PC-9 (cell line): ENCODE measurements at regions not wholly inside any gene's neighbourhood (a gene's known extent, or its start where the extent isn't known, plus 50 kb on each side); places are given as distances from the start of the nearest gene placed in this dataset.

Experiments
- BruUV-seq: library from RNA; stranded (reverse); fragments of 400-500 nt; replicated peaks from 2 replicates; lab custom pipeline; 2021; lab: Mats Ljungman, UMichigan
- CTCF ChIA-PET: fragments of 300-600 bp; sonication (Branson Sonifier 250); formaldehyde crosslinking; loops from one replicate; lab custom pipeline; 2022; ENCODE audit warnings: antibody characterized with exemption; lab: Charles Lee
- POLR2A ChIA-PET: fragments of 300-600 bp; sonication (Branson Sonifier 250); formaldehyde crosslinking; loops from one replicate; lab custom pipeline; 2022; ENCODE audit warnings: antibody characterized with exemption; ENCODE audit not compliant: unreplicated experiment; lab: Charles Lee
- DNase-seq, 2 experiments: peaks; one replicate each; pipeline versions ENCODE4 v3.0.0 to v3.0.0-alpha.2; 2015 to 2022; ENCODE audit warnings: mixed read lengths in 1 of 2
- H2AFZ ChIP-seq: fragments of 200-600 bp; sonication (generic); 2 replicates; pipeline ENCODE4 v1.8.1; 2017; ENCODE audit warnings: antibody characterized with exemption
- H3F3A ChIP-seq: fragments of 200-600 bp; sonication (generic); 2 replicates; pipeline ENCODE4 v1.8.1; 2017; ENCODE audit warnings: antibody characterized with exemption, mild to moderate bottlenecking, low read depth; ENCODE audit not compliant: insufficient read depth
- H3K27ac ChIP-seq: fragments of 200-600 bp; sonication (generic); 2 replicates; pipeline ENCODE4 v1.6.1; 2016; ENCODE audit warnings: mixed run types
- H3K27me3 ChIP-seq: fragments of 200-600 bp; sonication (generic); 2 replicates; pipeline ENCODE4 v1.6.1; 2016; ENCODE audit warnings: low read depth, mixed run types; ENCODE audit not compliant: insufficient read depth
- H3K36me3 ChIP-seq: fragments of 200-600 bp; sonication (generic); 2 replicates; pipeline ENCODE4 v1.6.1; 2016; ENCODE audit warnings: low read depth, mixed run types
- H3K4me1 ChIP-seq: fragments of 200-600 bp; sonication (generic); replicated peaks from 2 replicates; pipeline ENCODE4 v1.6.1; 2016; ENCODE audit warnings: mixed run types; ENCODE audit not compliant: insufficient read depth
- H3K4me2 ChIP-seq: fragments of 200-600 bp; sonication (generic); 2 replicates; pipeline ENCODE4 v1.6.1; 2017; ENCODE audit warnings: mixed run types
- H3K4me3 ChIP-seq: fragments of 200-600 bp; sonication (generic); 2 replicates; pipeline ENCODE4 v1.6.1; 2016; ENCODE audit warnings: mixed run types
- H3K79me2 ChIP-seq: fragments of 200-600 bp; sonication (generic); 2 replicates; pipeline ENCODE4 v1.6.1; 2017; ENCODE audit warnings: low read depth, mixed run types
- H3K9me2 ChIP-seq: fragments of 200-600 bp; sonication (generic); 2 replicates; pipeline ENCODE4 v1.8.1; 2017; ENCODE audit warnings: mild to moderate bottlenecking; ENCODE audit not compliant: insufficient read depth
- H3K9me3 ChIP-seq: fragments of 200-600 bp; sonication (generic); 2 replicates; pipeline ENCODE4 v1.8.1; 2016; ENCODE audit warnings: low read depth; ENCODE audit not compliant: insufficient read depth
- H4K20me1 ChIP-seq: fragments of 200-600 bp; sonication (generic); 2 replicates; pipeline ENCODE4 v1.8.1; 2017; ENCODE audit not compliant: insufficient read depth
- EZH2 ChIP-seq: fragments of 200-600 bp; sonication (generic); IDR thresholded peaks from 2 replicates; pipeline ENCODE4 v1.8.0; 2017; ENCODE audit warnings: antibody characterized with exemption, low read depth
- intact Hi-C: fragments of 100-400 bp; cut with micrococcal nuclease; formaldehyde crosslinking; loops from one replicate; pipeline ENCODE4 v1.10.0; 2022; ENCODE audit not compliant: unreplicated experiment
- TF ChIP-seq, protein P1 (sequence below): fragments of 200-600 bp; sonication (generic); conservative IDR thresholded peaks from 2 replicates; pipeline ENCODE4 v1.6.1; 2017; ENCODE audit warnings: mixed run types, antibody characterized with exemption, mild to moderate bottlenecking, moderate library complexity

DNA sequence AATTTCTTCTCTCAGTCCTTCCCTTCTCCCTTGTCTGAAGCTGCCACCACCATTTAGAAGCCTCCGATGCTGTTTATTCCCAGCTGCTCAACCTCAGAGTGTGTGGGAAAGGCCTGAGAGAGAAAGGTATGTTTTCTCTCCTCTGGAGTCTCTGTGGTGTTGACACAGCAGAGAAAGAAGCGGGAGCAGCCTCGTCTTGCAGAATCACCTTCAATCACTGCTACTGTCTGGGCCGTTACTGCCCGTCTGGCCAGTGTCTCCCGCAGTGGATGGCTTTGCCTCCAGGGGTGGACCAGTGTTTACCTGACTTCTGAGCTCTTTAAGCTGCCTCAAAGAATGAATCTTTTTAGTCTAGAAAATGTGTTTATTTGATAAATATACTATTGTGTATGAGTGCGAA is 148.9 kb upstream of the FAM47C start:
- no peak for TF ChIP-seq EZH2
- TF ChIP-seq, protein P1, sequence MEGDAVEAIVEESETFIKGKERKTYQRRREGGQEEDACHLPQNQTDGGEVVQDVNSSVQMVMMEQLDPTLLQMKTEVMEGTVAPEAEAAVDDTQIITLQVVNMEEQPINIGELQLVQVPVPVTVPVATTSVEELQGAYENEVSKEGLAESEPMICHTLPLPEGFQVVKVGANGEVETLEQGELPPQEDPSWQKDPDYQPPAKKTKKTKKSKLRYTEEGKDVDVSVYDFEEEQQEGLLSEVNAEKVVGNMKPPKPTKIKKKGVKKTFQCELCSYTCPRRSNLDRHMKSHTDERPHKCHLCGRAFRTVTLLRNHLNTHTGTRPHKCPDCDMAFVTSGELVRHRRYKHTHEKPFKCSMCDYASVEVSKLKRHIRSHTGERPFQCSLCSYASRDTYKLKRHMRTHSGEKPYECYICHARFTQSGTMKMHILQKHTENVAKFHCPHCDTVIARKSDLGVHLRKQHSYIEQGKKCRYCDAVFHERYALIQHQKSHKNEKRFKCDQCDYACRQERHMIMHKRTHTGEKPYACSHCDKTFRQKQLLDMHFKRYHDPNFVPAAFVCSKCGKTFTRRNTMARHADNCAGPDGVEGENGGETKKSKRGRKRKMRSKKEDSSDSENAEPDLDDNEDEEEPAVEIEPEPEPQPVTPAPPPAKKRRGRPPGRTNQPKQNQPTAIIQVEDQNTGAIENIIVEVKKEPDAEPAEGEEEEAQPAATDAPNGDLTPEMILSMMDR: no peak
- H3K27ac ChIP-seq: no peak overlapping the region
- DNase-seq: no peak
- H3K9me2 ChIP-seq: no peaks in the 10 kb centered on the region
- no peaks in the 10 kb centered on the region for H3K27me3 ChIP-seq
- H3K9me3 ChIP-seq: no peaks in the 10 kb centered on the region
- ChIA-PET CTCF (no interaction called here), POLR2A (no interaction called here)
- no peaks in the 10 kb centered on the region for H3K4me1 ChIP-seq
- no peak overlapping the region for H2AFZ ChIP-seq
- BruUV-seq: no TSS peak
- no peaks in the 10 kb centered on the region for H4K20me1 ChIP-seq
- H3F3A ChIP-seq: no peaks in the 10 kb centered on the region
- no peaks in the 10 kb centered on the region for H3K36me3 ChIP-seq
- H3K4me3 ChIP-seq: no peak overlapping the region
- intact Hi-C loops: no loop called here
- H3K79me2 ChIP-seq: no peaks in the 10 kb centered on the region
- no peak overlapping the region for H3K4me2 ChIP-seq

DNA sequence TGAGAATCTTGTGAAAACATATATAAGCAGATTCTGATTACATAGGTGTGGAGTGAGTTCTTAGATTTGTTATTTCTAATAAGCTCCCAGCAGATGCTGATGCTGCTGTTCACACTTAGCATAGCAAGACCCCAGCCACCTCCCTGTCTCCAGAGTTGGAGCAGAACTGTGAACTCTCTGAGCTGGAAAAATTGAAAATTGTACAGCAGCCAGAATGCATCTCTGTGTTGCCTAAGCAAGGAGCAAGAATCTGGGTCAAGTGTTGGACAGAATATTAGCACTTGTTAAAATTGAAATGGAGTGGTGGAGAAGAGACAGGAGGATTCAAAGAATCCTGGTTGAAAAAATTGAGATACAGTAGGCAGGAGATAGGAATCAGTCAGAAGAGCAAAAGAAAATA is 146.6 kb upstream of the FAM47C start:
- Histone ChIP-seq H3F3A (no peaks in the 10 kb centered on the region), H3K4me2 (no peak overlapping the region), H3K27ac (no peak overlapping the region), H4K20me1 (no peaks in the 10 kb centered on the region), H3K4me1 (no peaks in the 10 kb centered on the region), H3K79me2 (no peaks in the 10 kb centered on the region), H3K9me2 (no peaks in the 10 kb centered on the region), H3K4me3 (no peak overlapping the region), H3K36me3 (no peaks in the 10 kb centered on the region), H3K9me3 (no peaks in the 10 kb centered on the region), H2AFZ (no peak overlapping the region), H3K27me3 (no peaks in the 10 kb centered on the region)
- no peak for DNase-seq
- ChIA-PET CTCF (no interaction called here), POLR2A (interaction anchor here (0.7 kb wide), 1 partner anchor 21 kb away, joined by 3 read pairs; no protein-coding TSS in a partner anchor)
- TF ChIP-seq EZH2: no peak
- TF ChIP-seq, protein P1: no peak
- BruUV-seq: no TSS peak
- intact Hi-C loops: no loop called here

DNA sequence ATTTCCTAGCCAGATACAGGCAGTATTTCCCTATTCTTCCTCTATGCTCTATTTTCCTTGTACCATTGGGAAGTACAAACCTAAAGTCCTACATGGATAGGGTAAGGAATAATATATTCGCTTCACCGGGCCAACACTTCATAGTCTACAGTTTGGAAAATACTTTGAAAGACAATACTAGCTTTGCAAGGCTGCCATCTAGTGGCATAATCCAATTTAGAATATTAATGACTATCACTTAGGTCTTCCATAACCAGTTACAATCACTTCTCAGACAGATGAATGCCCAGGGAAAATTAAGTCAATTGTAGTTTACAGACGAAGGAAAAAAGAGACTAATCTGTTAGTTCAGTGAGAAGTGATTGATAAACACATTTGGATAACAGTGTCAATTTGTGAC is 141.0 kb upstream of the FAM47C start:
- BruUV-seq: no TSS peak
- POLR2A ChIA-PET: no interaction called here
- Histone ChIP-seq H3K27ac (no peak overlapping the region), H3K27me3 (no peaks in the 10 kb centered on the region), H3K36me3 (no peaks in the 10 kb centered on the region), H4K20me1 (no peaks in the 10 kb centered on the region), H3K9me3 (no peaks in the 10 kb centered on the region), H2AFZ (no peak overlapping the region), H3F3A (no peaks in the 10 kb centered on the region), H3K4me2 (no peak overlapping the region), H3K9me2 (no peaks in the 10 kb centered on the region), H3K79me2 (no peaks in the 10 kb centered on the region), H3K4me3 (no peak overlapping the region), H3K4me1 (no peaks in the 10 kb centered on the region)
- CTCF ChIA-PET: no interaction called here
- TF ChIP-seq, protein P1: peak; percentile 66
- TF ChIP-seq EZH2: no peak
- intact Hi-C loops: loop anchor here (1.0 kb wide), 1 partner anchor 977 kb away; no protein-coding TSS in a partner anchor
- DNase-seq: no peak
